Mesenchymal stem cell (in vitro differentiated cells and primary cell): ENCODE measurements at regions not wholly inside any gene's neighbourhood (a gene's known extent, or its start where the extent isn't known, plus 50 kb on each side); places are given as distances from the start of the nearest gene placed in this dataset.
"Not testable (repeated sequence)": the region's sequence is repeated elsewhere in the genome, so short reads cannot be mapped to it uniquely, and the experiment has no call there.

Source experiments
- DNase-seq: peaks from one replicate; pipeline ENCODE4 v3.0.0-alpha.2; 2013
- H2AFZ ChIP-seq: one replicate; pipeline ENCODE4 v1.6.1; 2013; ENCODE audit warnings: low read depth, mild to moderate bottlenecking, control low read depth, inconsistent platforms, low read length, moderate library complexity
- H2AK5ac ChIP-seq: 2 replicates; pipeline ENCODE4 v1.6.1; 2013; ENCODE audit warnings: low read length, moderate library complexity, mild to moderate bottlenecking, inconsistent platforms; ENCODE audit not compliant: severe bottlenecking
- H2BK120ac ChIP-seq: one replicate; pipeline ENCODE4 v1.6.1; 2013; ENCODE audit warnings: low read depth, mild to moderate bottlenecking, inconsistent platforms, low read length, moderate library complexity
- H2BK12ac ChIP-seq, 2 experiments: one replicate each; pipeline ENCODE4 v1.6.1; 2013; ENCODE audit warnings: inconsistent platforms in 2 of 2, low read length in 2 of 2, mild to moderate bottlenecking in 2 of 2, moderate library complexity in 2 of 2, control low read depth in 1 of 2
- H2BK15ac ChIP-seq: one replicate; pipeline ENCODE4 v1.6.1; 2013; ENCODE audit warnings: mild to moderate bottlenecking, low read depth, inconsistent platforms; ENCODE audit not compliant: poor library complexity, severe bottlenecking
- H2BK5ac ChIP-seq: 2 replicates; pipeline ENCODE4 v1.6.1; 2013; ENCODE audit warnings: low read depth, mild to moderate bottlenecking, low read length, control low read depth, inconsistent platforms; ENCODE audit not compliant: poor library complexity, severe bottlenecking
- H3K14ac ChIP-seq, 2 experiments: one replicate each; pipeline ENCODE4 v1.6.1; 2013; ENCODE audit warnings: inconsistent platforms in 2 of 2, low read length in 2 of 2, control low read depth in 1 of 2, mild to moderate bottlenecking in 1 of 2, moderate library complexity in 1 of 2
- H3K18ac ChIP-seq, 2 experiments: one replicate each; pipeline ENCODE4 v1.6.1; 2013; ENCODE audit warnings: inconsistent platforms in 2 of 2, low read length in 2 of 2, control low read depth in 1 of 2, low read depth in 1 of 2, mild to moderate bottlenecking in 1 of 2
- H3K23ac ChIP-seq, 2 experiments: one replicate each; pipeline ENCODE4 v1.6.1; 2013; ENCODE audit warnings: inconsistent platforms in 2 of 2, low read length in 2 of 2, mild to moderate bottlenecking in 2 of 2, moderate library complexity in 2 of 2, control low read depth in 1 of 2
- H3K27ac ChIP-seq: 2 replicates; pipeline ENCODE4 v1.5.1; 2013; ENCODE audit warnings: mild to moderate bottlenecking, moderate library complexity, low read length, control low read depth, inconsistent platforms; ENCODE audit not compliant: poor library complexity, severe bottlenecking
- H3K27me3 ChIP-seq, 2 experiments: 2 replicates each; pipeline versions ENCODE4 v1.6.1 to v1.7.0; 2013; ENCODE audit warnings: low read length in 2 of 2, mild to moderate bottlenecking in 2 of 2, moderate library complexity in 2 of 2, control low read depth in 1 of 2, inconsistent platforms in 1 of 2; ENCODE audit not compliant: control insufficient read depth in 1 of 2, insufficient read depth in 1 of 2
- H3K36me3 ChIP-seq, 2 experiments: 2 replicates each; pipeline versions ENCODE4 v1.6.1 to v1.7.0; 2013; ENCODE audit warnings: low read length in 2 of 2, control low read depth in 1 of 2, inconsistent platforms in 1 of 2, low read depth in 1 of 2, mild to moderate bottlenecking in 1 of 2; ENCODE audit not compliant: insufficient read depth in 2 of 2, control insufficient read depth in 1 of 2
- H3K4ac ChIP-seq, 2 experiments: one replicate each; pipeline ENCODE4 v1.6.1; 2013; ENCODE audit warnings: inconsistent platforms in 2 of 2, low read length in 2 of 2, mild to moderate bottlenecking in 2 of 2, moderate library complexity in 2 of 2, control low read depth in 1 of 2, low read depth in 1 of 2
- H3K4me1 ChIP-seq: 2 replicates; pipeline ENCODE4 v1.6.1; 2013; ENCODE audit warnings: low read depth, low read length, control low read depth; ENCODE audit not compliant: control insufficient read depth, insufficient read depth
- H3K4me2 ChIP-seq: 2 replicates; pipeline ENCODE4 v1.6.1; 2013; ENCODE audit warnings: low read length, mild to moderate bottlenecking, inconsistent platforms; ENCODE audit not compliant: poor library complexity, severe bottlenecking
- H3K4me3 ChIP-seq, 2 experiments: 2 replicates each; pipeline versions ENCODE4 v1.5.1 to v1.7.0; 2013; ENCODE audit warnings: low read length in 2 of 2, mild to moderate bottlenecking in 2 of 2, control low read depth in 1 of 2, low read depth in 1 of 2; ENCODE audit not compliant: insufficient read depth in 1 of 2
- H3K79me1 ChIP-seq: replicated peaks from 2 replicates; pipeline ENCODE4 v1.6.1; 2013; ENCODE audit warnings: mild to moderate bottlenecking, control low read depth, low read length, inconsistent platforms; ENCODE audit not compliant: poor library complexity, severe bottlenecking
- H3K9ac ChIP-seq: 2 replicates; pipeline ENCODE4 v1.7.0; 2013; ENCODE audit warnings: mild to moderate bottlenecking, low read length, moderate library complexity
- H3K9me3 ChIP-seq: 2 replicates; pipeline ENCODE4 v1.7.0; 2013; ENCODE audit warnings: mild to moderate bottlenecking, low read length; ENCODE audit not compliant: control insufficient read depth
- H4K8ac ChIP-seq: one replicate; pipeline ENCODE4 v1.6.1; 2013; ENCODE audit warnings: inconsistent platforms, mild to moderate bottlenecking, low read length, moderate library complexity
- H4K91ac ChIP-seq: one replicate; pipeline ENCODE4 v1.6.1; 2013; ENCODE audit warnings: mild to moderate bottlenecking, low read length, inconsistent platforms
- WGBS: methylation state at CpG from one replicate; pipeline ENCODE4 v1.1.7; 2013; ENCODE audit warnings: mixed read lengths; 5-methylcytosine and 5-hydroxymethylcytosine counted together

- H2AK5ac ChIP-seq: no peak overlapping the region
- no peaks in the 10 kb centered on the region for H3K36me3 ChIP-seq
- H3K9me3 ChIP-seq: peaks cover 2% of the 10 kb centered on the region
- H2BK120ac ChIP-seq: no peak overlapping the region
- no peak overlapping the region for H3K9ac ChIP-seq
- no peak overlapping the region for H4K91ac ChIP-seq
- H3K14ac ChIP-seq: no peak overlapping the region
- H3K23ac ChIP-seq: no peak overlapping the region
- H4K8ac ChIP-seq: no peak overlapping the region
- no peak overlapping the region for H3K4me3 ChIP-seq
- H3K27me3 ChIP-seq: no peaks in the 10 kb centered on the region
- WGBS: 33% methylated on average over 1 of the region's 2 CpGs
- H3K4me1 ChIP-seq: no peaks in the 10 kb centered on the region
- H3K27ac ChIP-seq: no peak overlapping the region
- H2BK12ac ChIP-seq: no peak overlapping the region
- H3K18ac ChIP-seq: no peak overlapping the region
- no peak for DNase-seq
- no peak overlapping the region for H3K4me2 ChIP-seq
- no peak overlapping the region for H2AFZ ChIP-seq
- no peak overlapping the region for H2BK5ac ChIP-seq
- no peaks in the 10 kb centered on the region for H3K79me1 ChIP-seq
- H3K4ac ChIP-seq: no peak overlapping the region
- H2BK15ac ChIP-seq: no peak overlapping the region
Observed at GRCh38 chr13:104608331-104608730, 1542.1 kb upstream of the SLC10A2 start.

DNA sequence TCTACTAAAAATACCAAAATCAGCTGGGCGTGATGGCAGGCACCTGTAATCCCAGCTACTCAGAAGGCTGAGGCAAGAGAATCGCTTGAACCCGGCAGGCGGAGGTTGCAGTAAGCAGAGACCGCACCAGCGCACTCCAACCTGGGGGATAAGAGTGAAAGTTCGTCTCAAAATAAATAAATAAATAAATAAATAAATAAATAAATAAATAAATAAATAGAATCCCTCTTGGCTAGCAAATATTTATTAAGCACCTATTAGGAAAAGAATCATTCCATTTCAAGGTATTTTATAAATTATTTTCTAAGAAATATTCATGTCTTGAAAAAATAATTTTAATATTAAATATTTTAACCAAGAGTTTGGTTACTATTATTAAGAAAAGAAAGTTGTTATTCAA is 1539.2 kb upstream of the SLC10A2 start:
- H3K18ac ChIP-seq, H3K23ac ChIP-seq, H3K9me3 ChIP-seq, DNase-seq, H2BK5ac ChIP-seq, H3K27ac ChIP-seq, H3K79me1 ChIP-seq, H3K36me3 ChIP-seq, H4K91ac ChIP-seq, H3K4me1 ChIP-seq, H3K9ac ChIP-seq, H3K27me3 ChIP-seq, H2AFZ ChIP-seq, H2BK120ac ChIP-seq, H3K14ac ChIP-seq, H4K8ac ChIP-seq, H3K4me2 ChIP-seq, H3K4me3 ChIP-seq, H2BK12ac ChIP-seq, H3K4ac ChIP-seq, H2BK15ac ChIP-seq, H2AK5ac ChIP-seq: not testable (repeated sequence)
- WGBS: 100% methylated on average over 3 of the region's 7 CpGs

- Histone ChIP-seq H3K18ac (no peak overlapping the region), H2BK120ac (no peak overlapping the region), H4K91ac (no peak overlapping the region), H3K4ac (no peak overlapping the region), H2BK15ac (no peak overlapping the region), H2BK5ac (no peak overlapping the region), H3K27ac (no peak overlapping the region), H3K27me3 (no peaks in the 10 kb centered on the region), H3K4me2 (no peak overlapping the region), H3K79me1 (no peaks in the 10 kb centered on the region), H3K23ac (no peak overlapping the region), H3K4me3 (no peak overlapping the region), H3K14ac (no peak overlapping the region), H4K8ac (no peak overlapping the region), H2BK12ac (no peak overlapping the region), H3K9me3 (no peaks in the 10 kb centered on the region), H3K36me3 (no peaks in the 10 kb centered on the region), H2AK5ac (no peak overlapping the region), H3K4me1 (no peaks in the 10 kb centered on the region), H3K9ac (no peak overlapping the region), H2AFZ (no peak overlapping the region)
- no peak for DNase-seq
- 83% methylated on average over 2 of the region's 2 CpGs for WGBS
Observed at GRCh38 chr13:104597546-104598180, 1531.4 kb upstream of the SLC10A2 start.

GRCh38 chr13:104595511-104595910 is 1529.3 kb upstream of the SLC10A2 start:
- H3K4me3 ChIP-seq: no peak overlapping the region
- no peak overlapping the region for H3K27ac ChIP-seq
- no peak overlapping the region for H3K23ac ChIP-seq
- H3K14ac ChIP-seq: no peak overlapping the region
- H2BK15ac ChIP-seq: no peak overlapping the region
- H2AK5ac ChIP-seq: no peak overlapping the region
- H4K8ac ChIP-seq: no peak overlapping the region
- H2BK120ac ChIP-seq: no peak overlapping the region
- no peaks in the 10 kb centered on the region for H3K36me3 ChIP-seq
- DNase-seq: no peak
- H3K79me1 ChIP-seq: no peaks in the 10 kb centered on the region
- WGBS: 84% methylated on average over 2 of the region's 3 CpGs
- no peak overlapping the region for H3K9ac ChIP-seq
- H2AFZ ChIP-seq: no peak overlapping the region
- no peak overlapping the region for H2BK12ac ChIP-seq
- H3K4me1 ChIP-seq: no peaks in the 10 kb centered on the region
- no peak overlapping the region for H2BK5ac ChIP-seq
- no peaks in the 10 kb centered on the region for H3K27me3 ChIP-seq
- H3K18ac ChIP-seq: no peak overlapping the region
- no peak overlapping the region for H4K91ac ChIP-seq
- H3K4ac ChIP-seq: no peak overlapping the region
- H3K4me2 ChIP-seq: no peak overlapping the region
- H3K9me3 ChIP-seq: no peaks in the 10 kb centered on the region
